OCI-LY7 (cell line): ENCODE measurements at regions not wholly inside any gene's neighbourhood (a gene's known extent, or its start where the extent isn't known, plus 50 kb on each side); places are given as distances from the start of the nearest gene placed in this dataset.

Source experiments
- BruUV-seq: library from RNA; stranded (reverse); fragments of 400-500 nt; replicated peaks from 2 replicates; lab custom pipeline; 2021; lab: Mats Ljungman, UMichigan
- CTCF ChIA-PET: fragments of 300-600 bp; sonication (Branson Sonifier 250); formaldehyde crosslinking; loops from one replicate; lab custom pipeline; 2022; ENCODE audit warnings: antibody characterized with exemption; ENCODE audit not compliant: unreplicated experiment; lab: Charles Lee
- POLR2A ChIA-PET: fragments of 300-600 bp; sonication (Branson Sonifier 250); formaldehyde crosslinking; loops from one replicate; lab custom pipeline; 2022; ENCODE audit warnings: antibody characterized with exemption; lab: Charles Lee
- DNase-seq: peaks from one replicate; pipeline ENCODE4 v3.0.0-alpha.2; 2015; ENCODE audit warnings: low spot score
- H2AFZ ChIP-seq: fragments of 200-600 bp; sonication (generic), shearing (Covaris generic); 2 replicates; pipeline ENCODE4 v1.6.1; 2014; ENCODE audit warnings: mild to moderate bottlenecking, antibody characterized with exemption, low read length, moderate library complexity
- H3K27ac ChIP-seq: fragments of 200-600 bp; sonication (generic); 2 replicates; pipeline ENCODE4 v1.5.1; 2014; ENCODE audit warnings: mixed run types, low read depth, mild to moderate bottlenecking, moderate library complexity, low read length, inconsistent platforms; ENCODE audit not compliant: poor library complexity, severe bottlenecking
- H3K36me3 ChIP-seq: fragments of 200-600 bp; sonication (generic); 2 replicates; pipeline ENCODE4 v1.6.1; 2014; ENCODE audit warnings: mild to moderate bottlenecking, antibody characterized with exemption, low read length, moderate library complexity, mixed read lengths; ENCODE audit not compliant: insufficient read depth
- H3K4me1 ChIP-seq: fragments of 200-600 bp; sonication (generic); 2 replicates; pipeline ENCODE4 v1.5.1; 2014; ENCODE audit warnings: mild to moderate bottlenecking, low read length; ENCODE audit not compliant: insufficient read depth, poor library complexity, severe bottlenecking
- H3K4me2 ChIP-seq: fragments of 200-600 bp; sonication (generic); 2 replicates; pipeline ENCODE4 v1.6.1; 2014; ENCODE audit warnings: mild to moderate bottlenecking, low read length
- H3K4me3 ChIP-seq: fragments of 200-600 bp; sonication (generic); 2 replicates; pipeline ENCODE4 v1.5.1; 2014; ENCODE audit warnings: mild to moderate bottlenecking, low read depth, low read length; ENCODE audit not compliant: poor library complexity, severe bottlenecking
- H3K79me2 ChIP-seq: fragments of 200-600 bp; sonication (generic); 2 replicates; pipeline ENCODE4 v1.6.1; 2016; ENCODE audit warnings: low read depth, mild to moderate bottlenecking, low read length, moderate library complexity, mixed read lengths; ENCODE audit not compliant: insufficient read depth
- H3K9me2 ChIP-seq: fragments of 200-600 bp; sonication (generic); 2 replicates; pipeline ENCODE4 v1.6.1; 2016; ENCODE audit warnings: mild to moderate bottlenecking, low read length, mixed read lengths; ENCODE audit not compliant: insufficient read depth
- H3K9me3 ChIP-seq: fragments of 200-600 bp; sonication (generic); 2 replicates; pipeline ENCODE4 v1.6.1; 2014; ENCODE audit warnings: mild to moderate bottlenecking, mixed run types, low read length, mixed read lengths
- H4K20me1 ChIP-seq: fragments of 200-600 bp; sonication (generic); 2 replicates; pipeline ENCODE4 v1.6.1; 2014; ENCODE audit warnings: mild to moderate bottlenecking, antibody characterized with exemption, low read length, moderate library complexity, mixed read lengths; ENCODE audit not compliant: insufficient read depth
- EZH2phosphoT487 ChIP-seq: fragments of 200-600 bp; sonication (generic); IDR thresholded peaks from 2 replicates; pipeline ENCODE4 v1.6.1; 2018; ENCODE audit warnings: low read depth, borderline replicate concordance, mild to moderate bottlenecking, mixed run types, antibody characterized with exemption, low read length, moderate library complexity, mixed read lengths
- intact Hi-C: fragments of 100-400 bp; cut with micrococcal nuclease; formaldehyde crosslinking; loops from one replicate; pipeline ENCODE4 v1.10.0; 2022; ENCODE audit not compliant: unreplicated experiment
- TF ChIP-seq, protein P1 (sequence below): fragments of 200-600 bp; sonication (generic); conservative IDR thresholded peaks from 2 replicates; pipeline ENCODE4 v1.5.1; 2014; ENCODE audit warnings: mild to moderate bottlenecking, antibody characterized with exemption, low read length, moderate library complexity, mixed read lengths

DNA sequence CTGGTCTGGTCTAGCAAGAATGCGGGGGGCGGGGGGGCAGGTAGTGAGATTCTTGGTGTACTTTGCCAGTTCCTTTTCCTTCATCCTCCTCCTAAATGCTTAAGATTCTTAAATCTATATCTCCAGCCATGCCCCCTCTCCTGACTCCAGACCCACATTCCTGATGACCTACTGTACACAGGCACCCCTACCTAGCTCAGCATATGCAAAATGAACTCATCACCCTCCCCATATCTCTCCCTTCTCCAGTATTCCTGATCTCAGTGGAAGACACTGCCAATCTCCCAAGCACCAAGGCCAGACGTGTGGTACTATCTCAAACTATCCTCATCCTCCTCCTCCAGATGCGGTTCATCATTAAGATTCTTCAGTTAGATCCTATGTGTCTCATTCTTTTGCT is 215.8 kb downstream of the SPTSSA start:
- Histone ChIP-seq H3K36me3 (no peaks in the 10 kb centered on the region), H3K4me3 (no peak overlapping the region), H3K9me2 (no peaks in the 10 kb centered on the region), H3K79me2 (no peaks in the 10 kb centered on the region), H3K4me2 (no peak overlapping the region), H2AFZ (no peak overlapping the region), H4K20me1 (no peaks in the 10 kb centered on the region), H3K9me3 (no peaks in the 10 kb centered on the region), H3K27ac (no peak overlapping the region), H3K4me1 (no peaks in the 10 kb centered on the region)
- POLR2A ChIA-PET: interaction anchor here (0.9 kb wide), 1 partner anchor 13 kb away, joined by 9 read pairs; no protein-coding TSS in a partner anchor
- no TSS peak for BruUV-seq
- intact Hi-C loops: no loop called here
- CTCF ChIA-PET: no interaction called here
- no peak for DNase-seq
- TF ChIP-seq, protein P1, sequence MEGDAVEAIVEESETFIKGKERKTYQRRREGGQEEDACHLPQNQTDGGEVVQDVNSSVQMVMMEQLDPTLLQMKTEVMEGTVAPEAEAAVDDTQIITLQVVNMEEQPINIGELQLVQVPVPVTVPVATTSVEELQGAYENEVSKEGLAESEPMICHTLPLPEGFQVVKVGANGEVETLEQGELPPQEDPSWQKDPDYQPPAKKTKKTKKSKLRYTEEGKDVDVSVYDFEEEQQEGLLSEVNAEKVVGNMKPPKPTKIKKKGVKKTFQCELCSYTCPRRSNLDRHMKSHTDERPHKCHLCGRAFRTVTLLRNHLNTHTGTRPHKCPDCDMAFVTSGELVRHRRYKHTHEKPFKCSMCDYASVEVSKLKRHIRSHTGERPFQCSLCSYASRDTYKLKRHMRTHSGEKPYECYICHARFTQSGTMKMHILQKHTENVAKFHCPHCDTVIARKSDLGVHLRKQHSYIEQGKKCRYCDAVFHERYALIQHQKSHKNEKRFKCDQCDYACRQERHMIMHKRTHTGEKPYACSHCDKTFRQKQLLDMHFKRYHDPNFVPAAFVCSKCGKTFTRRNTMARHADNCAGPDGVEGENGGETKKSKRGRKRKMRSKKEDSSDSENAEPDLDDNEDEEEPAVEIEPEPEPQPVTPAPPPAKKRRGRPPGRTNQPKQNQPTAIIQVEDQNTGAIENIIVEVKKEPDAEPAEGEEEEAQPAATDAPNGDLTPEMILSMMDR: no peak
- no peak for TF ChIP-seq EZH2phosphoT487

DNA sequence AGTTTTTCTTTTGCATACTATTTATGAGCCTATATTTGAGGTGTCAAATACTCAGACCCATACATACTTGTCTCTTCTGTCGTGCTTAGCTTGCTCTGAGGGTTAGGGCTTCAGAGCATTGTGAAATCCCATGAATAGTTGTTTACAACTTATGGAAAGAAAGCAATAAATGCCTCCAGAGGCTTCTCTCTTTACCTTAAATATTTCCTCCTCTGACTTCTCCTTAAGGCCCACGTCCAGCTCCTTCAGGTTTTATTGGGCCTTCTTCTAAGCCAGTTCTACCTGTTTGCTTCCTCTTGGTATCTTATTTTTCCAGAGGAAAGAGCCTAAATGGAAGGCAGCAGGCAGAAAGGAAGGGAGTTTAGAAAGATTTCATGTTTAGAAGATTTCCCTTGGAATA is 218.6 kb downstream of the SPTSSA start:
- BruUV-seq: no TSS peak
- Histone ChIP-seq H4K20me1 (no peaks in the 10 kb centered on the region), H3K79me2 (no peaks in the 10 kb centered on the region), H3K4me2 (no peak overlapping the region), H2AFZ (no peak overlapping the region), H3K9me2 (no peaks in the 10 kb centered on the region), H3K9me3 (no peaks in the 10 kb centered on the region), H3K4me1 (no peaks in the 10 kb centered on the region), H3K27ac (no peak overlapping the region), H3K36me3 (no peaks in the 10 kb centered on the region), H3K4me3 (no peak overlapping the region)
- TF ChIP-seq, protein P1: no peak
- no peak for TF ChIP-seq EZH2phosphoT487
- CTCF ChIA-PET: no interaction called here
- POLR2A ChIA-PET: no interaction called here
- intact Hi-C loops: no loop called here
- DNase-seq: no peak

DNA sequence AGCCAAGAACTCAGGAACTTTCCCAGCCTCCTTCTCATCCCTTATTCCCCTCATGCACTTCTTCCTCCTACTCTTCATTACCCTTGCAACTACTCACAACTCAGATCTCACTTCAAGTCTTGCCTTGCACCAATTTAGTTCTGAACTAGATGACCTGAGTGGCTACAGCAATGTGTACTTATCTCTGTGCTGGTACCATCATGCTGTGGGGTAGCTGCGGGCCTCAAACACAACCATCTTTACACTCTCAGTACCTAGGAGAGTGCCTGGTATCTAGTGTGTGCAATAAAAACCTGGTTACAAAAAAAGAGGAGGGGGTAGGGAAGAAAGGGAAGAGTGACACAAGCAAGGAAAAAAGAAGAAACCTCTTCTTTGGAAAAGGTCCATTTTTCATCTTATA is 219.0 kb downstream of the SPTSSA start:
- H3K27ac ChIP-seq: no peak overlapping the region
- H4K20me1 ChIP-seq: no peaks in the 10 kb centered on the region
- H3K36me3 ChIP-seq: no peaks in the 10 kb centered on the region
- no TSS peak for BruUV-seq
- no peak for DNase-seq
- no peak overlapping the region for H3K4me3 ChIP-seq
- no peaks in the 10 kb centered on the region for H3K9me2 ChIP-seq
- H2AFZ ChIP-seq: no peak overlapping the region
- intact Hi-C loops: no loop called here
- no peak overlapping the region for H3K4me2 ChIP-seq
- POLR2A ChIA-PET: no interaction called here
- CTCF ChIA-PET: no interaction called here
- H3K4me1 ChIP-seq: no peaks in the 10 kb centered on the region
- H3K9me3 ChIP-seq: no peaks in the 10 kb centered on the region
- TF ChIP-seq, protein P1: no peak
- no peak for TF ChIP-seq EZH2phosphoT487
- H3K79me2 ChIP-seq: no peaks in the 10 kb centered on the region
